Cardiac muscle cell (in vitro differentiated cells and primary cell): ENCODE measurements at regions not wholly inside any gene's neighbourhood (a gene's known extent, or its start where the extent isn't known, plus 50 kb on each side); places are given as distances from the start of the nearest gene placed in this dataset.

ENCODE experiments used
- DNase-seq, 2 donors: peaks; one replicate each; pipeline versions ENCODE4 v3.0.0 to v3.0.0-alpha.2; 2010 to 2017; ENCODE audit warnings: low read depth in 1 of 2, low spot score in 1 of 2
- H3K27ac ChIP-seq: fragments of 200-600 bp; sonication (generic); 2 replicates; pipeline ENCODE4 v1.5.1; 2016
- H3K27me3 ChIP-seq: fragments of 200-600 bp; sonication (generic); 2 replicates; pipeline ENCODE4 v1.6.0; 2016; ENCODE audit warnings: control low read depth
- H3K36me3 ChIP-seq: fragments of 200-600 bp; sonication (generic); 2 replicates; pipeline ENCODE4 v1.5.1; 2016; ENCODE audit warnings: control low read depth
- H3K4me1 ChIP-seq: fragments of 200-600 bp; sonication (generic); 2 replicates; pipeline ENCODE4 v1.8.1; 2017; ENCODE audit warnings: low read depth, mild to moderate bottlenecking, mixed run types
- H3K4me3 ChIP-seq: fragments of 200-600 bp; sonication (generic); 2 replicates; pipeline ENCODE4 v1.5.1; 2016; ENCODE audit warnings: mild to moderate bottlenecking
- H3K9me3 ChIP-seq: fragments of 200-600 bp; sonication (generic); 2 replicates; pipeline ENCODE4 v1.5.1; 2017; ENCODE audit warnings: low read depth, mild to moderate bottlenecking, control low read depth
- TF ChIP-seq, protein P1 (sequence below): IDR thresholded peaks from 2 replicates; pipeline ENCODE4 v1.5.1; 2012; ENCODE audit warnings: low read depth, mild to moderate bottlenecking, low read length

DNA sequence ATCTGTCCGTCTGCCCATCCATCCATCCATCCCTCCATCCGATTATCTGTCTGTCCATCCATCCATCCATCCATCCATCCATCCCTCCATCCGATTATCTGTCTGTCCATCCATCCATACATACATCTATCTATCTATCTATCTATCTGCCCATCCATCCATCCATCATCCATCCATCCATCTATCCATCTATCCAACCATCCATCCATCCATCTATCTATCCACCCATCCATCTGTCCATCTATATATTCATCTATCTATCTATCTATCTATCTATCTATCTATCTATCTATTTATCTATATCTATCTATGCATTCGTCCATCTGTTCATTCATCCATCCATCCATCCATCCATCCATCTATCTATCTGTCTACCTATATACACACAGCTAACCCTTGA lies 471.1 kb upstream of the ZNF507 start:
- no peak for DNase-seq
- no peak overlapping the region for H3K4me3 ChIP-seq
- no peak overlapping the region for H3K27ac ChIP-seq
- H3K27me3 ChIP-seq: no peaks in the 10 kb centered on the region
- TF ChIP-seq, protein P1, sequence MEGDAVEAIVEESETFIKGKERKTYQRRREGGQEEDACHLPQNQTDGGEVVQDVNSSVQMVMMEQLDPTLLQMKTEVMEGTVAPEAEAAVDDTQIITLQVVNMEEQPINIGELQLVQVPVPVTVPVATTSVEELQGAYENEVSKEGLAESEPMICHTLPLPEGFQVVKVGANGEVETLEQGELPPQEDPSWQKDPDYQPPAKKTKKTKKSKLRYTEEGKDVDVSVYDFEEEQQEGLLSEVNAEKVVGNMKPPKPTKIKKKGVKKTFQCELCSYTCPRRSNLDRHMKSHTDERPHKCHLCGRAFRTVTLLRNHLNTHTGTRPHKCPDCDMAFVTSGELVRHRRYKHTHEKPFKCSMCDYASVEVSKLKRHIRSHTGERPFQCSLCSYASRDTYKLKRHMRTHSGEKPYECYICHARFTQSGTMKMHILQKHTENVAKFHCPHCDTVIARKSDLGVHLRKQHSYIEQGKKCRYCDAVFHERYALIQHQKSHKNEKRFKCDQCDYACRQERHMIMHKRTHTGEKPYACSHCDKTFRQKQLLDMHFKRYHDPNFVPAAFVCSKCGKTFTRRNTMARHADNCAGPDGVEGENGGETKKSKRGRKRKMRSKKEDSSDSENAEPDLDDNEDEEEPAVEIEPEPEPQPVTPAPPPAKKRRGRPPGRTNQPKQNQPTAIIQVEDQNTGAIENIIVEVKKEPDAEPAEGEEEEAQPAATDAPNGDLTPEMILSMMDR: no peak
- H3K4me1 ChIP-seq: no peaks in the 10 kb centered on the region
- no peaks in the 10 kb centered on the region for H3K9me3 ChIP-seq
- no peaks in the 10 kb centered on the region for H3K36me3 ChIP-seq

DNA sequence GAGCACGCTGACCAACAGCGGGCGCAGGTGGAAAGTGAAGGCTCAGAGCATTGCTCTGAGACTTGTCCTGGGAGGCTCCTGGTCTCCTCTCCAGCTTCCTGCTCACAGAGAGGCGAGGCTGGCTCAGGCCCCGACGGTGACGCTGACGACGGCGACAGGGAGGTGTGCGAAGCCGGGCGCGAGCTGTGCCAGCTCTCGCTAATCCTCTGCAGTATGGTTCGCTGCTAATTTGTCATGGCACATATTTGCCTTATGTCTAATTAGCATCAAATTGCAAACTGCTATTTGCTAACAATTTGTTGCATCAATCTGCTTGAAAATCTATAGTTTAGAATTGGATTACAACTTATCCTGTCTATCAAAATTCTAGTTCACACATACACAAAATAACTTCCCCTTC lies 469.8 kb upstream of the ZNF507 start:
- H3K27me3 ChIP-seq: no peaks in the 10 kb centered on the region
- TF ChIP-seq, protein P1: no peak
- H3K36me3 ChIP-seq: no peaks in the 10 kb centered on the region
- no peak for DNase-seq
- no peak overlapping the region for H3K27ac ChIP-seq
- H3K4me3 ChIP-seq: no peak overlapping the region
- H3K9me3 ChIP-seq: no peaks in the 10 kb centered on the region
- no peaks in the 10 kb centered on the region for H3K4me1 ChIP-seq

- DNase-seq: no peak
- Histone ChIP-seq H3K4me3 (no peak overlapping the region), H3K36me3 (no peaks in the 10 kb centered on the region), H3K4me1 (no peaks in the 10 kb centered on the region), H3K27me3 (no peaks in the 10 kb centered on the region), H3K27ac (no peak overlapping the region), H3K9me3 (no peaks in the 10 kb centered on the region)
- TF ChIP-seq, protein P1: no peak
These were observed 465.1 kb upstream of the ZNF507 start for GRCh38 chr19:31880283-31880682.

- Histone ChIP-seq H3K36me3 (no peaks in the 10 kb centered on the region), H3K27me3 (no peaks in the 10 kb centered on the region), H3K4me1 (no peaks in the 10 kb centered on the region), H3K9me3 (no peaks in the 10 kb centered on the region), H3K4me3 (no peak overlapping the region), H3K27ac (no peak overlapping the region)
- no peak for DNase-seq
- TF ChIP-seq, protein P1: no peak
These were observed 463.4 kb upstream of the ZNF507 start for GRCh38 chr19:31881988-31882387.

- no peaks in the 10 kb centered on the region for H3K36me3 ChIP-seq
- DNase-seq: no peak
- TF ChIP-seq, protein P1: no peak
- H3K27ac ChIP-seq: no peak overlapping the region
- H3K4me3 ChIP-seq: no peak overlapping the region
- H3K27me3 ChIP-seq: no peaks in the 10 kb centered on the region
- no peaks in the 10 kb centered on the region for H3K4me1 ChIP-seq
- no peaks in the 10 kb centered on the region for H3K9me3 ChIP-seq
These were observed 462.7 kb upstream of the ZNF507 start for GRCh38 chr19:31882709-31883108.
